ENCODE measurements at regions not wholly inside any gene's neighbourhood (a gene's known extent, or its start where the extent isn't known, plus 50 kb on each side); places are given as distances from the start of the nearest gene placed in this dataset.

DNA sequence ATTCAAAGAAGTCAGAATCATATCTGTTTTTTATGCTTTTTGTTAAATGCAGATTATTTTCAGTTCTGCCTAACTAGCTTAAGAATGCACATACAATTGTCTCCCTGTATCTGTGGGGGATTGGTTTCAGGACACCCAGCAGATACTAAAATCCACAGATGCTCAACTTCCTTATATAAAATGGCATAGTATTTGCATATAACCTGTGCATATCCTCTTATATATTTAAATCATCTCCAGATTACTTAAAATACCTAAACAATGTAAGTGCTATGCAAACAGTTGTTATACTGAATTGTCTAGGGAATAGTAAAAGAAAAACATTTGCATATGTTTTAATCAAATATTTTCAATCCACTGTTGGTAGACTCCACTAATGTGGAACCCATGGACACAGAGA lies 279.4 kb downstream of the TMA16 start:
- no peak for DNase-seq

- no peak for DNase-seq
These were observed 282.5 kb downstream of the TMA16 start for GRCh38 chr4:163776957-163777356.

DNA sequence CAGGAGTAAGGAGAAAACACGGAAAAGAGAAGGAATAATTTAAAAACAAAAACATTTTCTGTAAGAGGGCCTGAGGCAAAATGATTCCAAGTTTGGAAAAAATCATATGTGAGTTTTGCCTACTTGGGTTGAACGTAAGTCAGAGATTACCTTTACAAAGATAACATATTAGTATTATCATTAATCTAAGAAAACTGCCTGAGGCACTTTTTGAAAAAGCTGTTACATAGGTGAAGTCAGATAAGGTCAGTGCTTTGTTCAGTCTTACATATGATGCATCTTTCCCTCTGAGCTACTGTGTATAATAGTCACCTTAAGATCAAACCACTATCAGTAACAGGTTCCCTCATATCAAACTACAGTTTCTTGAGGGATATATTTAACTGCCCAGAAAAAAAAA lies 287.2 kb downstream of the TMA16 start:
- DNase-seq = no peak

- DNase-seq = no peak
These were observed 295.7 kb downstream of the TMA16 start for GRCh38 chr4:163790231-163790630.

DNA sequence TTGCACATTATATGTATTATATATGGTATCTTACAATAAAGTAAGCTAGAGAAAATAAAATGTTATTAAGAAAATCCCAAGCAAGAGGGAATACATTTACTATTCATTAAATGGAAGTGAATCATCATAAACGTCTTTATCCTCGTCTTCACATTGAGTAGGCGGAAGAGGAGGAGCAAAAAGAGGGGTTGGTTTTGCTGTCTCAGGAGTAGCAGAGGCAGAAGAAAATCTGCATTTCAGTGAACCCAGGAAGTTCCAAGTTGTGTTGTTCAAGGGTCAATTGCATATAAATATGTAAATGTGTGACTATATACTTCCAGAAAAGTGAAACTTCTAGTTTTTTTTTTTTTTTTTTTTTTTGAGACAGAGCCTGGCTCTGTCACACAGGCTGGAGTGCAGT lies 301.4 kb downstream of the TMA16 start:
- DNase-seq = no peak

GRCh38 chr4:163804001-163804400 lies 309.5 kb downstream of the TMA16 start:
- DNase-seq = no peak

GRCh38 chr4:163806653-163807052 lies 312.2 kb downstream of the TMA16 start:
- DNase-seq = no peak

DNA sequence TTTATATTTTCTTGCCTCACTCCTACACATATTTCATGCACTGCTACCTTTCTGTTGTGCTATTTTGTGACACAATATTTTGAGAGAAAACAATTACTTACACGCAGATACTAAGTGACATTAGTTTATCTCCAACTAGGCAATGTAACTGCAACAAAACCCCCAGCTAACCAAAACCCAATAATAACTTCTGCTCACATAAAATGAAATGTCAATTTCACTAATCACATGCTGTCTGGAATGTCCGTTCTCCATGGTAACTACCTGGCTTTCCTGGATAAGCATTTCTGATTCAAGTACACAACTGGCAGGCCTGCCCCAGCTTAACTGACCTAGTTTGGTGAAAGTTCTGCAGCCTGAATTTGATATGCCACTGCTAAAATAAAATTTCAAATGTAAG lies 313.5 kb downstream of the TMA16 start:
- no peak for DNase-seq

- DNase-seq = no peak
These were observed 316.3 kb downstream of the TMA16 start for GRCh38 chr4:163810755-163811154.

DNA sequence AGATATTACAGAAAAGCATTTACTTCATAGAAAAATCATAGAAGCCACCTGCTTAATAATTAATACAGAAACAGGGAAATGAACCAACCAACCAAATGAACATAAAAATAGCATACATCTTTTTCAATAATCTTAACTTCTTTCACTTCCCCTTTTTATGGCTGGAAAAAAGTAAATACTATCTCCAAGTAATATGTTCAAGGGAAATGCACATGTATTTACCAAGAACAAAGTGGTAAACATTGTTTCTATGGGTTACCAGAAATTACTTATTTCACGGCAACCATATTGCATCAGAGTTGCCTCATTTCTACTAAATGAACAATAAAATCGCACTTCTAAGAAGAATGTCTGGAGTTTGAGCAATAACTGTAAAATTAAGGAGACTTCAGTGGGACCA lies 321.3 kb downstream of the TMA16 start:
- no peak for DNase-seq

DNA sequence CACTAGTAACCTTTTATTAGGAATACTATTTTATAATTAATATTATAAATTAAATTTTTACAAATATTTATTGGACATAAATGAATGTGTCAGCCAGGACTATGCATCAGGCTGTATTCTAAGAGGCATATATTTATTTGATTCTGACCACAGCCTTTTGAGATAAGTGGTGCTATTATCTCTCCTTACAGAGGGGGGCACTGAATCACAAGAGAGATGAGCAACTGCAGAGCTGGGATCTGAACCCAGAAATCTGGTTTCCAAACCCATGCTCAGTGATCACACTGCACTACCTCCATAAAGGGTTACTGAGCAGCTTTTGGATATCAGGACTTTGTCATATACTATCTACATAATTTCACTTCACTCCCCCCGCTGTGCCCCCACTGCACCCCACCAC lies 322.0 kb downstream of the TMA16 start:
- DNase-seq = no peak

DNA sequence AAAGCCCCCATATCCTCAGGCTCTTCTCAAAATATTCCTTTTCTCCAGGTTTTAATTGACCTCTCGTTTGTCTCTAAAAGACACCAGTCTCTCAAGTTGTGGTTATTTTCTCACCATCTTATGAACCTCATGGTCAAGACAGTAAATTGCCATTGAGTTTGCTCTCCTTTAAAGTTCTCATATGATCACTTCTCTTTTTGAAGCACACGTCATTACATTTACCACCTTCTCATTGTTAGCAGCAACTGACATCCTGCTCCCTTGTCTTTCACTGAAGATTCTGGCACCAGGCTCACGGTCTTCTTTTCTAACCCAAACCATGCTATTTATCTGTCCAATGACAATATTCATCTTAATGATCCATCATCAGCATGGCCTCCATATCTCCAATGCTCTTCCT lies 324.2 kb downstream of the TMA16 start:
- no peak for DNase-seq

DNA sequence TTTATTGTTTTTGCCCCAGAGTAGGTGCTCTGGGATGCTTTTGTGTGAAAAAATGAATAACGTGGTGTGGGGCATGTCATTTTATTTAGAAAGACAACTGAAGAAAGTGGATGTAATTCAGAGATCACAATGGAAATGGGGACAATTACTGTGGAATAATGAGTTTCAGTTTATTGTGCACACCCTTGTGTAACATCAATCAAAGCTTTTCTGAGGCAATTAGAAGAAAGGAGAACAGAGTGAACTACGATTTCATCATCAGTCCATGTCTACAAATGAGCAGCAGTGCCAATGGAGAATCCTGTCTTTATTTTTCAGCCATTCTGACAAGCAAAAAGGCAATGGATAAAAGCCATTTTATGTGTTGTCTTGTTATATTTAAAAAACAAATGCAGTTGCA lies 339.2 kb downstream of the TMA16 start:
- no peak for DNase-seq

DNA sequence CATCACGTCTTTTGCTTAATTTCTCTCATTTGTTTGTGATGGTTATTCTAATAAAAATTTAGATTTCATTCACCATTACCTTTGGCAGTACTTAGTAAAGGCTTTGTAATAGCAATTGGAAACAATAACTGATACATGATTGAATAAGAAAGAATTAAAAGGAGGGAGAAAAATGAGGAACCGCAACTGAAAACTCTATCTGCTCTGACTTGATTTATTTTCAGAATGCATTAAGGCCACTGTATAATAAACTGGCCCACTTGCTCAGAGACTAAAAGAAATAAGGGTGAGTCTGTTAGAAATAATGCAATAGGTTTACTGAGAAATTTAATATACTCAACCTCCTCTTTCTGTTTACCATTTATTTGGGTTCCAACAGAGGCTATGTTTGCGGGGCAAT lies 351.5 kb downstream of the TMA16 start:
- no peak for DNase-seq

DNA sequence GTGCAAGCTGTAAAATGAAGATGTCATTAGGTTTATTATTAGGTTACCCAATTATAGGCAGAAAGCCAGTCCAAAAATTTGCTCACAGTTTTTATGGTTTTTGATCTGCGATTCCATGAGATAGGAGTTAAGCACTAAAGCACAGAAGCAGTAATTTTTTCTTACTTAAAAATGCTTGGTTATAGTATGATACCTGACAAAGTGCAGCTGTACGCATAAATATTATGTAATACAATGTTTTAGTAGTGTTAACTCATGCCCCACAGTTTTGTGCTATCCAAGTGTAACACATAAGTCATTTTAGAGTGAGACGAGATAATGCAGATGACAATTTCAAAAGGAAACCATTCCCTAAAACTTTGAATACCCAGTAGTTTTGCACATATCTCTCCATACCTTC lies 357.8 kb downstream of the TMA16 start:
- DNase-seq = no peak

GRCh38 chr4:163857903-163858302 lies 363.4 kb downstream of the TMA16 start:
- DNase-seq = no peak

- DNase-seq = no peak
These were observed 364.0 kb downstream of the TMA16 start for GRCh38 chr4:163858515-163858914.

- DNase-seq = no peak
These were observed 368.6 kb downstream of the TMA16 start for GRCh38 chr4:163863082-163863481.

- DNase-seq = no peak
These were observed 370.5 kb downstream of the TMA16 start for GRCh38 chr4:163865010-163865409.

- no peak for DNase-seq
These were observed 372.3 kb downstream of the TMA16 start for GRCh38 chr4:163866728-163867315.

DNA sequence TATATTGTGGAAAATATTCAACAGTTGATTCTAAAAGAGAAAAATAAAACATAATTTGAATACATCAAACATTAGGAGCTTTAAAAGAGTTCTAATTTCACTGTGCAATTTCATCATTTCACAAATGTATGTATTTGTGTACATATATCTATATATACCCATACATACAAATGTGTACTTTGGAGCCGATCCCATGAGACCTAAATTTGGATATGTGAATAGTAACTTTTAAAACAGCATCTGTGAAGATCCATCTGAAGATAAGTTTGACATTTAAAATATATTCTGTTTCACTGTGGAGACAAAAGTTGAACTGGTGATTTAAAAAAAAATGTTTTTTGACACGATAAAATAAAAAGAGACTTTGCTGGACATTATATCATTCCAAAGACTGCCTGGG lies 374.0 kb downstream of the TMA16 start:
- no peak for DNase-seq

DNA sequence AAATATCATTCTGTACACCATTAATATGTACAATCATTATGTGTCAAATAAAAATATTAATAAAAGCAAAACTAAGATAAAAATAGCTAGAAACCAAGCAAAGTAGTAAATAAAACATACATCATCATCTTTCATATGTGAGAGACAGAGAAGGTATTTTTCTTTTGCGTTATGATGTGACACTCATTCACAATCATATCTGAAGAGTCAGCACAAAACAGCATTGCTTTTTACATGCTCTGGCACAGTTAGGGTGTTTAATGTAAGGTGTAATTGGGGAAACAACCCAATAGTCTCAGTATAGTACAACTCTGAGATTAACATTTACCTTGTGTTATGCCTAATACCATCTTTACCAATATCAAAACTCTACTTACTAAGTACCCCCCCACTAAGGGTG lies 376.6 kb downstream of the TMA16 start:
- DNase-seq = no peak

GRCh38 chr4:163875327-163875726 lies 380.8 kb downstream of the TMA16 start:
- DNase-seq = no peak

DNA sequence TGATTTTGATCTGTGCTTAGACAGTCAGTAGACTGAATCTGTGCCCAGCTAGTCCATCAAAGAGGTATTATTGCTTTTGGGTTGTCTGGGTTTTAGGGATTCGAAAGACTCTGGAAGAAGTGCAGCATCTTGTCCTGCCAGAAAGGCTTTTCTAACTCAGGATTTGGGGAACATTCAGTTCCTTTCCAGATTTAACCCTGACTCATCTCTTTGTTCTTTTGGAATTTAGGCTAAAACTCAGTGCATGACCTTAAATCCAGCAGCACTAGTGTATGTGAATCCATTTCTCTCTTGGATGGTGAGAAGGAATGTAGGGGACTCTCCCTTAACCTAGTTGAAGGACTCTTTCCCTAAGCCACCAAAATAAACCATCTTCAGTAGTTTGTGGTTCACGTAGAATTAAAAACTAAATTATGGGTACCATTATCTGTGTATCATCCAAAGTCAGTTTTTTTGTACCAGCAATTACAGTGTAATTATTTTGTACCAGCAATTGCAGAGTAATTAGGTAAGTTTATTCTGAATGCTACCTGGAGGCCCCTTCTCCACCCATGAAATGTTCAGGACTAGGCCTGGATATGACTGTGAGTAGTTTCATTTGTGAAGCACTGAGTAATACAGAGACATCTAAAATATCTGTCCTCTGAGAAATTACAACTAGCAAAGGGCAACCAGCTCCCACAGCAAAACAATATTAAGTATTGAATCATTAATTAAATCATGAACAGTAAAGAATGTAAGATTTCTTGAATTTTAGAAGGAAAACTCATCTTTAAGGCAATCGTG lies 384.0 kb downstream of the TMA16 start:
- no peak for DNase-seq

- DNase-seq = no peak
These were observed 397.9 kb downstream of the TMA16 start for GRCh38 chr4:163892417-163892816.
